ENCODE measurements at regions not wholly inside any gene's neighbourhood (a gene's known extent, or its start where the extent isn't known, plus 50 kb on each side); places are given as distances from the start of the nearest gene placed in this dataset.

- Histone ChIP-seq H3K36me3 (ENCODE audit: control insufficient read depth in 2 of 2, insufficient read depth in 2 of 2, low read length in 1 of 2) (no peaks in the 10 kb centered on the region), H3K79me2 (ENCODE audit: control insufficient read depth, insufficient read depth, low read length) (no peaks in the 10 kb centered on the region), H2AFZ (ENCODE audit: control insufficient read depth, low read depth, low read length) (no peak overlapping the region), H3K9me3 (replicated peaks; ENCODE audit: control insufficient read depth, insufficient read depth, low read length) (no peaks in the 10 kb centered on the region), H3K27me3 (replicated peaks in 1 of 2; ENCODE audit: control insufficient read depth in 2 of 2, insufficient read depth in 2 of 2, low read length in 1 of 2) (no peaks in the 10 kb centered on the region), H3K4me1 (ENCODE audit: control insufficient read depth, insufficient read depth, low read length) (no peaks in the 10 kb centered on the region), H4K20me1 (ENCODE audit: control insufficient read depth, insufficient read depth) (no peaks in the 10 kb centered on the region), H3K9ac (ENCODE audit: control insufficient read depth, insufficient read depth, low read length) (no peak overlapping the region), H3K27ac (ENCODE audit: control insufficient read depth, insufficient read depth) (no peak overlapping the region), H3K4me2 (ENCODE audit: control insufficient read depth, insufficient read depth) (no peak overlapping the region), H3K4me3 (no peak overlapping the region)
- ChIA-PET CTCF (no interaction called here), POLR2A (no interaction called here), RAD21 (ENCODE audit: unreplicated experiment) (no interaction called here), SMC1A (ENCODE audit: uncharacterized antibody, unreplicated experiment) (no interaction called here)
- intact Hi-C loops (cut with micrococcal nuclease; ENCODE audit: unreplicated experiment) (no loop called here), in situ Hi-C loops (cut with MboI) (no loop called here)
- no TSS peak for BruUV-seq (replicated peaks)
- FAIRE-seq (no peak), DNase-seq (ENCODE audit: low read depth, low spot score) (no peak), ATAC-seq (peak; percentile 31; the same call in 1 of the 3 replicates)
- TF ChIP-seq GABPA (IDR thresholded peaks at IDR 0.05; ENCODE audit: low read depth): no peak
- TF ChIP-seq SKIL (IDR thresholded peaks at IDR 0.05; ENCODE audit: low read depth, poor library complexity, severe bottlenecking): no peak
- no peak for TF ChIP-seq RAD51 (IDR thresholded peaks at IDR 0.05)
- TF ChIP-seq, protein P1, sequence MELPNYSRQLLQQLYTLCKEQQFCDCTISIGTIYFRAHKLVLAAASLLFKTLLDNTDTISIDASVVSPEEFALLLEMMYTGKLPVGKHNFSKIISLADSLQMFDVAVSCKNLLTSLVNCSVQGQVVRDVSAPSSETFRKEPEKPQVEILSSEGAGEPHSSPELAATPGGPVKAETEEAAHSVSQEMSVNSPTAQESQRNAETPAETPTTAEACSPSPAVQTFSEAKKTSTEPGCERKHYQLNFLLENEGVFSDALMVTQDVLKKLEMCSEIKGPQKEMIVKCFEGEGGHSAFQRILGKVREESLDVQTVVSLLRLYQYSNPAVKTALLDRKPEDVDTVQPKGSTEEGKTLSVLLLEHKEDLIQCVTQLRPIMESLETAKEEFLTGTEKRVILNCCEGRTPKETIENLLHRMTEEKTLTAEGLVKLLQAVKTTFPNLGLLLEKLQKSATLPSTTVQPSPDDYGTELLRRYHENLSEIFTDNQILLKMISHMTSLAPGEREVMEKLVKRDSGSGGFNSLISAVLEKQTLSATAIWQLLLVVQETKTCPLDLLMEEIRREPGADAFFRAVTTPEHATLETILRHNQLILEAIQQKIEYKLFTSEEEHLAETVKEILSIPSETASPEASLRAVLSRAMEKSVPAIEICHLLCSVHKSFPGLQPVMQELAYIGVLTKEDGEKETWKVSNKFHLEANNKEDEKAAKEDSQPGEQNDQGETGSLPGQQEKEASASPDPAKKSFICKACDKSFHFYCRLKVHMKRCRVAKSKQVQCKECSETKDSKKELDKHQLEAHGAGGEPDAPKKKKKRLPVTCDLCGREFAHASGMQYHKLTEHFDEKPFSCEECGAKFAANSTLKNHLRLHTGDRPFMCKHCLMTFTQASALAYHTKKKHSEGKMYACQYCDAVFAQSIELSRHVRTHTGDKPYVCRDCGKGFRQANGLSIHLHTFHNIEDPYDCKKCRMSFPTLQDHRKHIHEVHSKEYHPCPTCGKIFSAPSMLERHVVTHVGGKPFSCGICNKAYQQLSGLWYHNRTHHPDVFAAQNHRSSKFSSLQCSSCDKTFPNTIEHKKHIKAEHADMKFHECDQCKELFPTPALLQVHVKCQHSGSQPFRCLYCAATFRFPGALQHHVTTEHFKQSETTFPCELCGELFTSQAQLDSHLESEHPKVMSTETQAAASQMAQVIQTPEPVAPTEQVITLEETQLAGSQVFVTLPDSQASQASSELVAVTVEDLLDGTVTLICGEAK (IDR thresholded peaks at IDR 0.05; ENCODE audit: borderline replicate concordance): no peak
- TF ChIP-seq ETV6 (conservative IDR thresholded peaks at IDR 0.05 in 1 of 2, IDR thresholded peaks at IDR 0.05 in 1 of 2; ENCODE audit: borderline replicate concordance in 1 of 2, low read depth in 1 of 2): no peak
- no peak for TF ChIP-seq NFYA (IDR thresholded peaks at IDR 0.05; ENCODE audit: borderline replicate concordance, low read depth, low read length)
Observed at GRCh38 chr2:153819501-153819900, 52.2 kb upstream of the GALNT13 start.
